Jurkat, Clone E6-1 (cell line): ENCODE measurements at regions not wholly inside any gene's neighbourhood (a gene's known extent, or its start where the extent isn't known, plus 50 kb on each side); places are given as distances from the start of the nearest gene placed in this dataset.

ENCODE experiments used
- DNase-seq: peaks from one replicate; pipeline ENCODE4 v3.0.0-alpha.2; 2011; ENCODE audit warnings: low read depth, low spot score
- H3K4me3 ChIP-seq: 2 replicates; pipeline ENCODE4 v1.5.1; 2011; ENCODE audit warnings: mild to moderate bottlenecking, low read length, control low read depth, moderate library complexity

DNA sequence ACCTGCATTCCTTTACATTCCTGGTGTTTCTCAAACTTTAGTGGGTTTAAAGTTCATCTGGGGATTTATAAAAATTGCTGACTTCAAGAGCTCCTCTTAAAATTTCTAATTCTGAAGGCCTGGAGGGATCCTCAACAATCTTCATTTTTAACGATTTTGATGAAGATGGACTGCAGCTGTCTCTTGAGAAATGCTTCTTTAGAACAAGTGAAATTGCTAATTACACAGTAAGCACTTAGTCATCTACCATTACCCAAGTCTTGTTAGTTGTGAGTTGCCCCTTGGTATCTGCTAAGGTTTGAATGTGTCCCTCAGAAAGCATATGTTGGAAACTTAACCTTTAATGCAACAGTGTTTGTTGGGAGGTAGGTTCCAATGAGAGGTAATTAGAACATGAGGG is 163.7 kb downstream of the LTN1 start:
- no peak for DNase-seq
- H3K4me3 ChIP-seq = no peak overlapping the region

DNA sequence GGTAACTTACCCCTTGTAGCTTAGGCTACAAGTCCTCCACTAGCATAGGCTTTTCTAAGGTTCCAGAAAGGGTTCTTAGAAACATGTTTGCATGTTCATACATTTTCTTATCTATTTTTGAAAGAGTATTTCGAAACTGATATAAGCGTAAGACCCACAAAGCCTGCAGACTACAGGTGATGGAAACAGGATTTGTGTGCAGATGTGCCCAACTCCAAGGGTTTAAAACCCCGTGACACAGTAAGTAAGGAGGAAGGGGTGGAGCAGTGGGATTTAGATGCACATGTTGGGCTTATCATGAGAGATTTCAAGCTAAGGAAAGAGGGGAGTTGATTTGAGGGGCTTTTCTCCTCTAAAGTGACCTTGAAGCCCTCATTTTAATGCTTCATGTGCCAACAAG is 164.7 kb downstream of the LTN1 start:
- DNase-seq = no peak
- no peak overlapping the region for H3K4me3 ChIP-seq

DNA sequence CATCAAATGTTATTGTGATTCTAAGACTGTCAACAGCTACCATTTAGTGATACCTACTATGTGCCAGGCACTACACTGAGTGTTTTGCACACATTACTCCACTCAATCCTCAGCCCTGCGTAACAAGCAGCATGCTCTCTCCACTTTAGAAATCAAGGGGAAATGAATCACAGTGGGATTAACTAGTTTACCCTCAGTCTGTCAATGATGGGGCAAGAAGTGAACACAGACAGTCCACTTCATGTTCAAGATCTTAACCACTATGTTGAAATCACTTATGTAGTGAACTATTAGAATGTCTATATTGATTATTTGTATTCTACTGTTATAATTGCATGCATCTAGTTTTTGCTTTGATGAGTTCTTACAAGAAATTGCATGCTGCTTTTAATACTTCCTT is 165.3 kb downstream of the LTN1 start:
- no peak overlapping the region for H3K4me3 ChIP-seq
- no peak for DNase-seq

- no peak for DNase-seq
These were observed 166.1 kb downstream of the LTN1 start for GRCh38 chr21:28826569-28826968.

DNA sequence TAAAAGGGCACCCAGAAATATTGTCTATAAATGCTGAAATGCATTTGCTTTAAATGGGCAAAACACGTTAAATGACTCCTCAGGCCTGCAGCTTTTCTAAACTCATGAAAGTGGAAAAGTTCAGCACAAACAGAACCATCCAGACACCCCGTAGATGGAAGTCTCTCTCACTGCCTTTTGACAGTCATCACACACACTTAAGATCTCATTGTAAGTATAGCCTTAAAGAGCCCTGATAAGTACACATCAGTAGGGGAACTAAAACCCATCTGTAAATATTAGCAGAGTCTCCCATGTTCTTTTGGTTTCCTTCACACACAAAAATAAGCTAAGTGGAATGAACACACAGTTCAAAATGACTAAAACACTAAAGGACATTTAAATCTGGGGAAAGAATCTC is 166.7 kb downstream of the LTN1 start:
- DNase-seq = no peak
- H3K4me3 ChIP-seq = no peak overlapping the region

More at GRCh38 chr21:28826569-28826968, 166.1 kb downstream of the LTN1 start:
- no peak overlapping the region for H3K4me3 ChIP-seq

GRCh38 chr21:28823429-28823828 is 169.2 kb downstream of the LTN1 start:
- DNase-seq = no peak
- H3K4me3 ChIP-seq = no peak overlapping the region

GRCh38 chr21:28822486-28823335 is 170.0 kb downstream of the LTN1 start:
- H3K4me3 ChIP-seq = no peak overlapping the region
- DNase-seq = no peak

GRCh38 chr21:28822123-28822399 is 170.6 kb downstream of the LTN1 start:
- no peak overlapping the region for H3K4me3 ChIP-seq
- DNase-seq = no peak

DNA sequence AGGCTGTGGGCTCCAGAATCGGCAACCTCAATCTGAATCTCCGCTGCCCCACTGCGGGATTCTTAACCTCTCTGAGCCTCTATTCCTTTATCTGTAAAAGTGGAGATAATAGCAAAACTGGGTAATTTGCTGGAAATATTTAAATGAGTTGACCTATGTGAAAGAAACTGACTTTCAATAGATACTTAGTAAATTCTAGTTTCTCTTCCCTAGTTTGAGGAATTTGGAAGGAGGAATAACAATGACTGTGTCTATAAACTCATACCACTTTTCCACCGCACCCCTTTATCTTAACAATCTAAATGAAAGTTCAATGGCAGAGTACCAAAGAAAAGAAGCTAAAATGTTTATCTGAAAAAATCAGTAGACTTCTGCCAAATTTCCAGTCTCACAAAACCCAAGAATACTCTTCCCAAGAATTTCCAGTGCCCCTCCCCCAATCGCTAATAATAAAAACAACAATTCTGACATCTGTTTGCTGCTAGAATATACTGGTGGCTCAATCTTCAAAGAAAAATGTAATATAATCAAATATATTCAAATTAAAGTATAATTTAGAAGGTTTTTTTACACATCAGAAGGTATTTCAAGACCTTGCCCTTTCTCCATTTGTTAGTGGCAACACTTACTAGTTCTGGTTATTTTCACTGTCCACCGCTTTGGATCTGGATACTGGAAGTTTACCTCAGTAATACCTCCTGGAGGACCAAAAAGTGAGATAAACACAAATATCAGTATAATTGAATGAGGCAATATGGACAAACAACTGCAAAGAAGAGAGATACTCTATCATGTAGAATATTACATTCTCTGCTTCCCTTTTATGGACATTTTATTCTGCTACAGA is 171.2 kb downstream of the LTN1 start:
- DNase-seq = no peak
- no peak overlapping the region for H3K4me3 ChIP-seq

DNA sequence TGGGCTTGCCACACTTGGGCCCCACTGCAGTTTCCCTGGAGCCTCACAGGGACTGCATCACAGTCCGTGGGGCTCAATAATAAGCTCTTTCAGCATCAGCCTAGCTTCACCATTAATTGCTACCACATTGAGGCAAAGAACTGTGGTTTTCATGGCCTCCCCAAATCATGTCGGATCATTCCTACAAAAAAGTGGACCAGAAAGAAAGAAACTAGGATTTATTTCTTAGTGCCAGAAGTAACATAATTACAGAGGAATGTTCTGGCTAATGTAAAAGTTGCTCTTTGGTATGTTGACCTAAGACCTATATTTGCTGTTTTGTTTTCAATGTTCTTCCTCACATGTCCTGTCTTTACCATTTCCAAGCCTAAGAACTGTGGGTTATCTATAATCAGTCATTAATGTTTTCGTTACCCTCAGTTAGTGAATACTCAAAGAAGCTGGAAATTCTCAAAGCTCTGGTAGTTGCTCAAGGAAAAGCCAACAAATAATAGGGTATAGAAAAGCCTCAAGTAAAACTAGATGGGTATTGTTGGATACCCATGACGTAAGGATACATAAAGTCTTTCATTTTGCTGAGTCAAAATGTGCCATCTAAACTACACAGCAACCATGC is 173.9 kb downstream of the LTN1 start:
- no peak overlapping the region for H3K4me3 ChIP-seq
- DNase-seq = no peak

- no peak for DNase-seq
These were observed 174.8 kb downstream of the LTN1 start for GRCh38 chr21:28817871-28818270.

DNA sequence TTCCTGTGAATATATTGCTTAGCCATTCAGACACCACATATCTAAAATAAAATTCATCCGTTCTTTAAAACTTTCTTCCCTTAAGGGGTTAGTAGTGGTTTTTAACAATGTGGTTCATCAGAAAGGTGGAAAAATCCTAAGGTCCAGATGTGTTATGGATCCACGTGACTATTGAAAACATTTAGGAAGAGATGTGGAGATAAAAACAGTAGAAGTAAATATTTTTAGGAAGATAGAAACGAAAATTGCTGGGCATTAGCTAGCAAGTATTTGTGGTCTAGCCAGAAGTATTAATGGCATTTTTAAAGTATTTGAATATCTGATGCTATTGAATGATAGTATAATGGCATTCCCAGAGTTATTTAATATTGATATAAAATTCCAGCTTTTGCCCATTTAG is 180.8 kb downstream of the LTN1 start:
- no peak for DNase-seq

More at GRCh38 chr21:28817871-28818270, 174.8 kb downstream of the LTN1 start:
- no peak overlapping the region for H3K4me3 ChIP-seq

GRCh38 chr21:28810826-28811524 is 181.7 kb downstream of the LTN1 start:
- H3K4me3 ChIP-seq = no peak overlapping the region
- DNase-seq = no peak

More for the DNA sequence above, 180.8 kb downstream of the LTN1 start:
- no peak overlapping the region for H3K4me3 ChIP-seq

- DNase-seq = no peak
- no peak overlapping the region for H3K4me3 ChIP-seq
These were observed 186.8 kb downstream of the LTN1 start for GRCh38 chr21:28805885-28806284.

DNA sequence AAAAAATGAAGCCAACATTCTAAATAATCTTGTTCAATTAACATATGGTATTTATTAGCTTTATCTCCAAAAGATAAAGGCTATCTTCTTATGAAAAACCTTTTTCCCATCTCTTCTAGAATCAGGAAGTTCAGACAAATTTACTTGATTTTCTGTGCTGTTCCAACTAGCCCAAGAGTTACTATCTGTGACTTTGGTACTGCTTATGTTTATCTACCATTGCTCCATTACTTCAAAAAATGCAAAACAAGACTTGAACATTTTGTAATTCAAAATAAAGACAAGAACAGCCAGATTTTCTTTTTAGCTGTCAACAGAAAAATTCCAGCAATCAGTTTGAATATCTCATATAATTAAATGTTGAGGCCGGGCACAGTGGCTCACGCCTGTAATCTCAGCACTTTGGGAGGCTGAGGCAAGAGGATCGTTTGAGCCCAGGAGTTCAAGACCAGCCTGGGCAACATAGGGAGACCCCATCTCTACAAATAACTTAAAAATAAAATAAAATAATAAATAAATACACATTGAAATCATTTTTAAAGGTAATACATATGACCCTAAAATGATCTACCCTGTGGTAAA is 188.5 kb downstream of the LTN1 start:
- no peak for DNase-seq
- H3K4me3 ChIP-seq = no peak overlapping the region

DNA sequence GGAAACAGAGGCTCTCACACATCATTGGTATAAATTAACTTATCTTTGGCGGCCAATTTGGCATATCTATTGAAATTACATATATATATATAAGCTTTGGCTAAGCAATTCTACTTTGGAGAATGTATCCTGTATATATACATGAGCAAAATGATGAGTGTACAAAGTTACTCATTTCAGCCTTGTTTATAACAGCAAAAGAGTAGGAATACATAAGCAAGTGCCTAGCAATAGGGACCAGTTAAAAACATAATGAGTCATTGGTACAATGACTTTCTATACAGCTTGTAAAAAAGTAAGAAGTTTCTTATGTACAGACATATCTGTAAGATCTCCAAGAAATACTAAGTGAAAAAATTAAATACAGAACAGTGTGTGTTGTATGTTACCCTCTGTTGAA is 190.8 kb downstream of the LTN1 start:
- DNase-seq = no peak
- H3K4me3 ChIP-seq = no peak overlapping the region

- H3K4me3 ChIP-seq = no peak overlapping the region
- no peak for DNase-seq
These were observed 192.8 kb downstream of the LTN1 start for GRCh38 chr21:28799926-28800325.

DNA sequence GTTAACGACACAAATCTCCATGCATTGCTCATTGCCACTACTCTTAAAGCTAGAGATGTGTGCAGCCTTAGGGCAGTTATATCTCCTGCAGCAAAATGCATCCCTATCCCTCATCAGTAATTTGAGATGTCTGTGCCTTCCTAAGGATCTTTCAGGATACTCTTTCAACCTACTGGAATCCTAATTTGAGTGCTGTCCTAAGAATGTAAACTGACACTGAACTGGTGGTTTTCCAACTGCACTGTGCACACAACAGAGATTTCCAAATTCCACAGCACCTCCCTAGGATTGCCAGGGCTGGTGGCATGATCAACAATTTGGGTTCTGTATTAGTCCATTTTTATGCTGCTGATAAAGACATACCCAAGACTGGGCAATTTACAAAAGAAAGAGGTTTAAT is 193.9 kb downstream of the LTN1 start:
- no peak for DNase-seq

DNA sequence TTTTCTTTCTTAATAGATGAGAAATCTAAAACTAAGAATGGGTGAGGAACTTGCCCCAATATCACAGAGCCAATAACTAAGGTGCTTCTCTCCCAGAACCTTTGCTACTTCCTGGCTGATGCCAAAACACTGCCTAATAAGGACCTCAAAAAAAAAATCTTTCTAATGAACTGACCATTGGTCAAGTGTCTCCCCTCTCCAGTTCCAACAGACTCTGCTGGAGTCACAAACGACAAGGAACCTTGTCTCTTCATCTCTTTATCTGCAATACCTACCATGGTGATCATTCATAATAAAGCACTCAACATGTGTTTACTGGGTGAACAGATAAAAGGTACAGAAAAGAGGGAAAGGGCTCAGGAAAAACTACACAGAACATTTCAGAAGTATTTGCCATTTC is 197.4 kb downstream of the LTN1 start:
- H3K4me3 ChIP-seq = no peak overlapping the region

More for the DNA sequence above, 193.9 kb downstream of the LTN1 start:
- no peak overlapping the region for H3K4me3 ChIP-seq

More for the DNA sequence above, 197.4 kb downstream of the LTN1 start:
- DNase-seq = no peak
